ENCODE measurements at regions not wholly inside any gene's neighbourhood (a gene's known extent, or its start where the extent isn't known, plus 50 kb on each side); places are given as distances from the start of the nearest gene placed in this dataset.

GRCh38 chr3:168267179-168267578, 171.5 kb upstream of the GOLIM4 start:
- Mint-ChIP-seq H3K4me3 (no peak overlapping the region), H3K36me3 (no peaks in the 10 kb centered on the region), H3K4me1 (no peaks in the 10 kb centered on the region), H3K9me3 (ENCODE audit: low read depth) (no peaks in the 10 kb centered on the region), H3K27ac (no peak overlapping the region), H3K27me3 (no peaks in the 10 kb centered on the region)
- no peak for DNase-seq
- no peak for ATAC-seq
- CTCF ChIA-PET = no interaction called here

- Mint-ChIP-seq H3K27me3 (no peaks in the 10 kb centered on the region), H3K9me3 (ENCODE audit: low read depth) (no peaks in the 10 kb centered on the region), H3K4me3 (no peak overlapping the region), H3K4me1 (no peaks in the 10 kb centered on the region), H3K27ac (no peak overlapping the region), H3K36me3 (no peaks in the 10 kb centered on the region)
- no peak for DNase-seq
- ATAC-seq = no peak
- CTCF ChIA-PET = no interaction called here
Measured at GRCh38 chr3:168266335-168266734, 170.6 kb upstream of the GOLIM4 start.

GRCh38 chr3:168262887-168263286, 167.2 kb upstream of the GOLIM4 start:
- H3K4me1 Mint-ChIP-seq = no peaks in the 10 kb centered on the region
- CTCF ChIA-PET = no interaction called here

GRCh38 chr3:168260859-168261258, 165.1 kb upstream of the GOLIM4 start:
- no peaks in the 10 kb centered on the region for H3K4me1 Mint-ChIP-seq
- DNase-seq (no peak), ATAC-seq (no peak)
- no peaks in the 10 kb centered on the region for H3K9me3 Mint-ChIP-seq (ENCODE audit: low read depth)
- no peak overlapping the region for H3K4me3 Mint-ChIP-seq
- no peak overlapping the region for H3K27ac Mint-ChIP-seq
- no peaks in the 10 kb centered on the region for H3K36me3 Mint-ChIP-seq
- H3K27me3 Mint-ChIP-seq = peaks cover 4% of the 10 kb centered on the region
- CTCF ChIA-PET = no interaction called here

More at GRCh38 chr3:168262887-168263286, 167.2 kb upstream of the GOLIM4 start:
- DNase-seq (no peak), ATAC-seq (no peak)
- H3K27ac Mint-ChIP-seq = no peak overlapping the region
- no peak overlapping the region for H3K4me3 Mint-ChIP-seq
- no peaks in the 10 kb centered on the region for H3K9me3 Mint-ChIP-seq (ENCODE audit: low read depth)
- peaks cover 3% of the 10 kb centered on the region for H3K27me3 Mint-ChIP-seq
- no peaks in the 10 kb centered on the region for H3K36me3 Mint-ChIP-seq

GRCh38 chr3:168251371-168251770, 155.6 kb upstream of the GOLIM4 start:
- peaks cover 16% of the 10 kb centered on the region for H3K4me1 Mint-ChIP-seq
- H3K27ac Mint-ChIP-seq = no peak overlapping the region
- no peaks in the 10 kb centered on the region for H3K36me3 Mint-ChIP-seq
- no peaks in the 10 kb centered on the region for H3K9me3 Mint-ChIP-seq (ENCODE audit: low read depth)
- DNase-seq (no peak), ATAC-seq (no peak)
- no peak overlapping the region for H3K4me3 Mint-ChIP-seq
- CTCF ChIA-PET = no interaction called here
- H3K27me3 Mint-ChIP-seq = peaks cover 41% of the 10 kb centered on the region

- DNase-seq = no peak
- no peak overlapping the region for H3K27ac Mint-ChIP-seq
Measured at GRCh38 chr3:168250415-168250861, 154.7 kb upstream of the GOLIM4 start.

GRCh38 chr3:168249550-168250414, 154.1 kb upstream of the GOLIM4 start:
- ATAC-seq = peak; percentile 80
- no peak overlapping the region for H3K27ac Mint-ChIP-seq
- H3K4me1 Mint-ChIP-seq = peaks cover 16% of the 10 kb centered on the region
- H3K9me3 Mint-ChIP-seq (ENCODE audit: low read depth) = no peaks in the 10 kb centered on the region
- CTCF ChIA-PET = interaction anchor here (0.9 to 2.1 kb wide), 3 partner anchors 8 to 38 kb away, joined by 3 to 5 read pairs (median 3); no protein-coding TSS in a partner anchor
- H3K36me3 Mint-ChIP-seq = no peaks in the 10 kb centered on the region
- peak; percentile 53 for DNase-seq
- peaks cover 48% of the 10 kb centered on the region for H3K27me3 Mint-ChIP-seq
- H3K4me3 Mint-ChIP-seq = peak overlapping the region; percentile 60

More at GRCh38 chr3:168250415-168250861, 154.7 kb upstream of the GOLIM4 start:
- H3K4me1 Mint-ChIP-seq = peaks cover 16% of the 10 kb centered on the region
- H3K4me3 Mint-ChIP-seq = peak overlapping the region; percentile 60
- H3K36me3 Mint-ChIP-seq = no peaks in the 10 kb centered on the region
- H3K27me3 Mint-ChIP-seq = peaks cover 46% of the 10 kb centered on the region
- CTCF ChIA-PET = interaction anchor here (0.9 to 2.1 kb wide), 2 partner anchors 9 to 39 kb away, joined by 3 to 5 read pairs; no protein-coding TSS in a partner anchor
- H3K9me3 Mint-ChIP-seq (ENCODE audit: low read depth) = no peaks in the 10 kb centered on the region
- no peak for ATAC-seq

GRCh38 chr3:168249205-168249549, 153.5 kb upstream of the GOLIM4 start:
- ATAC-seq = no peak
- no peak overlapping the region for H3K27ac Mint-ChIP-seq

GRCh38 chr3:168248383-168249204, 152.9 kb upstream of the GOLIM4 start:
- Mint-ChIP-seq H3K4me3 (peak overlapping the region; percentile 58), H3K27ac (no peak overlapping the region), H3K36me3 (no peaks in the 10 kb centered on the region), H3K27me3 (peaks cover 50% of the 10 kb centered on the region), H3K9me3 (ENCODE audit: low read depth) (no peaks in the 10 kb centered on the region), H3K4me1 (peaks cover 16% of the 10 kb centered on the region)
- DNase-seq (no peak), ATAC-seq (no peak)
- CTCF ChIA-PET = interaction anchor here (2.1 kb wide), 1 partner anchor 37 kb away, joined by 5 read pairs; no protein-coding TSS in a partner anchor

More at GRCh38 chr3:168249205-168249549, 153.5 kb upstream of the GOLIM4 start:
- Mint-ChIP-seq H3K4me1 (peaks cover 16% of the 10 kb centered on the region), H3K36me3 (no peaks in the 10 kb centered on the region), H3K9me3 (ENCODE audit: low read depth) (no peaks in the 10 kb centered on the region), H3K4me3 (peak overlapping the region; percentile 58), H3K27me3 (peaks cover 50% of the 10 kb centered on the region)
- CTCF ChIA-PET = interaction anchor here (0.9 to 2.1 kb wide), 2 partner anchors 9 to 38 kb away, joined by 3 to 5 read pairs; no protein-coding TSS in a partner anchor
- DNase-seq = no peak

GRCh38 chr3:168241156-168241555, 145.4 kb upstream of the GOLIM4 start:
- no peaks in the 10 kb centered on the region for H3K4me1 Mint-ChIP-seq
- CTCF ChIA-PET = no interaction called here
- no peak overlapping the region for H3K4me3 Mint-ChIP-seq
- DNase-seq (no peak), ATAC-seq (no peak)
- no peak overlapping the region for H3K27ac Mint-ChIP-seq
- H3K27me3 Mint-ChIP-seq = peaks cover 33% of the 10 kb centered on the region
- H3K9me3 Mint-ChIP-seq (ENCODE audit: low read depth) = no peaks in the 10 kb centered on the region
- no peaks in the 10 kb centered on the region for H3K36me3 Mint-ChIP-seq

GRCh38 chr3:168239287-168239686, 143.6 kb upstream of the GOLIM4 start:
- CTCF ChIA-PET = no interaction called here
- Mint-ChIP-seq H3K27ac (no peak overlapping the region), H3K9me3 (ENCODE audit: low read depth) (no peaks in the 10 kb centered on the region), H3K4me1 (no peaks in the 10 kb centered on the region), H3K27me3 (peaks cover 24% of the 10 kb centered on the region), H3K36me3 (no peaks in the 10 kb centered on the region), H3K4me3 (no peak overlapping the region)
- no peak for DNase-seq
- no peak for ATAC-seq

- Mint-ChIP-seq H3K9me3 (ENCODE audit: low read depth) (no peaks in the 10 kb centered on the region), H3K4me1 (no peaks in the 10 kb centered on the region), H3K4me3 (no peak overlapping the region), H3K27me3 (peaks cover 7% of the 10 kb centered on the region), H3K27ac (no peak overlapping the region), H3K36me3 (no peaks in the 10 kb centered on the region)
- DNase-seq (no peak), ATAC-seq (no peak)
- CTCF ChIA-PET = no interaction called here
Measured at GRCh38 chr3:168233001-168233400, 137.3 kb upstream of the GOLIM4 start.

GRCh38 chr3:168223085-168223484, 127.4 kb upstream of the GOLIM4 start:
- peaks cover 5% of the 10 kb centered on the region for H3K27me3 Mint-ChIP-seq
- H3K27ac Mint-ChIP-seq = no peak overlapping the region
- no peaks in the 10 kb centered on the region for H3K9me3 Mint-ChIP-seq (ENCODE audit: low read depth)
- DNase-seq (no peak), ATAC-seq (no peak)
- no peak overlapping the region for H3K4me3 Mint-ChIP-seq
- CTCF ChIA-PET = interaction anchor here (1.1 kb wide), 1 partner anchor 12 kb away, joined by 7 read pairs; no protein-coding TSS in a partner anchor
- H3K4me1 Mint-ChIP-seq = no peaks in the 10 kb centered on the region
- no peaks in the 10 kb centered on the region for H3K36me3 Mint-ChIP-seq
